SK-N-SH (cell line): ENCODE measurements at regions not wholly inside any gene's neighbourhood (a gene's known extent, or its start where the extent isn't known, plus 50 kb on each side); places are given as distances from the start of the nearest gene placed in this dataset.

ENCODE experiments used
- CTCF ChIA-PET: fragments of 300-600, 350-600 bp; formaldehyde crosslinking; extraction: SDS; loops from one replicate; lab custom pipeline; 2021; lab: Yijun Ruan, JAX
- POLR2A ChIA-PET: fragments of 350-600 bp; sonication (Branson Sonifier 250); formaldehyde crosslinking; extraction: SDS; loops from one replicate; lab custom pipeline; 2020; ENCODE audit warnings: antibody characterized with exemption, inconsistent platforms; lab: Yijun Ruan, JAX
- DNase-seq: peaks from one replicate; pipeline ENCODE4 v3.0.0; 2012
- H2AFZ ChIP-seq: fragments of 200-600 bp; sonication (generic); 2 replicates; pipeline ENCODE4 v1.8.1; 2016; ENCODE audit warnings: antibody characterized with exemption, mild to moderate bottlenecking, low read depth
- H3F3A ChIP-seq: fragments of 200-600 bp; sonication (generic); replicated peaks from 2 replicates; pipeline ENCODE3; 2016; ENCODE audit warnings: antibody characterized with exemption, mild to moderate bottlenecking; ENCODE audit not compliant: insufficient read depth
- H3K27ac ChIP-seq, 2 experiments: fragments of 200-500 bp in 1 of 2; fragments of 200-600 bp in 1 of 2; sonication (Bioruptor generic) in 1 of 2; sonication (generic), shearing (Covaris generic) in 1 of 2; 2 replicates each; pipeline versions ENCODE4 v1.5.1 to v1.6.1; 2014 to 2016; ENCODE audit warnings: low read depth in 2 of 2, inconsistent platforms in 1 of 2, low read length in 1 of 2, mild to moderate bottlenecking in 1 of 2, mixed read lengths in 1 of 2
- H3K27me3 ChIP-seq: fragments of 200-600 bp; sonication (generic), shearing (Covaris generic); 2 replicates; pipeline ENCODE4 v1.6.1; 2016; ENCODE audit warnings: mixed run types; ENCODE audit not compliant: insufficient read depth
- H3K36me3 ChIP-seq, 2 experiments: fragments of 200-500 bp in 1 of 2; fragments of 200-600 bp in 1 of 2; sonication (Bioruptor generic) in 1 of 2; sonication (generic) in 1 of 2; replicated peaks in 1 of 2; 2 replicates each; pipeline versions ENCODE3 to v1.5.1; 2014 to 2016; ENCODE audit warnings: low read length in 1 of 2, mild to moderate bottlenecking in 1 of 2; ENCODE audit not compliant: insufficient read depth in 2 of 2, control insufficient read depth in 1 of 2
- H3K4me1 ChIP-seq, 2 experiments: fragments of 200-500 bp in 1 of 2; fragments of 200-600 bp in 1 of 2; sonication (Bioruptor generic) in 1 of 2; sonication (generic), shearing (Covaris generic) in 1 of 2; 2 replicates each; pipeline versions ENCODE4 v1.5.1 to v1.6.1; 2014 to 2016; ENCODE audit warnings: low read depth in 1 of 2, low read length in 1 of 2, mixed run types in 1 of 2; ENCODE audit not compliant: insufficient read depth in 2 of 2, control insufficient read depth in 1 of 2
- H3K4me2 ChIP-seq: fragments of 200-600 bp; sonication (generic), shearing (Covaris generic); 2 replicates; pipeline ENCODE4 v1.6.1; 2017; ENCODE audit warnings: mixed run types
- H3K4me3 ChIP-seq, 2 experiments: fragments of 200-500 bp in 1 of 2; fragments of 200-600 bp in 1 of 2; sonication (Bioruptor generic) in 1 of 2; sonication (generic), shearing (Covaris generic) in 1 of 2; 2 replicates each; pipeline versions ENCODE4 v1.5.1 to v1.8.1; 2014 to 2016; ENCODE audit warnings: low read depth in 2 of 2, inconsistent platforms in 1 of 2, low read length in 1 of 2, mild to moderate bottlenecking in 1 of 2, mixed read lengths in 1 of 2, moderate library complexity in 1 of 2
- H3K79me2 ChIP-seq: fragments of 200-600 bp; sonication (generic); 2 replicates; pipeline ENCODE4 v1.8.1; 2017; ENCODE audit warnings: mild to moderate bottlenecking; ENCODE audit not compliant: insufficient read depth
- H3K9ac ChIP-seq: fragments of 200-600 bp; sonication (generic); 2 replicates; pipeline ENCODE4 v1.6.1; 2017; ENCODE audit warnings: mixed run types
- H3K9me2 ChIP-seq: fragments of 200-600 bp; sonication (generic); 2 replicates; pipeline ENCODE4 v1.6.1; 2017; ENCODE audit warnings: mixed run types
- H3K9me3 ChIP-seq: fragments of 200-600 bp; sonication (generic); 2 replicates; pipeline ENCODE4 v1.6.1; 2017; ENCODE audit warnings: mixed run types, mild to moderate bottlenecking, moderate library complexity
- H4K20me1 ChIP-seq: fragments of 200-600 bp; sonication (generic); 2 replicates; pipeline ENCODE4 v1.6.1; 2017; ENCODE audit warnings: mild to moderate bottlenecking, mixed run types; ENCODE audit not compliant: insufficient read depth
- CHD2 ChIP-seq: fragments of 150-350 bp; IDR thresholded peaks from 2 replicates; pipeline ENCODE4 v1.6.1; 2018; ENCODE audit warnings: low read length; ENCODE audit not compliant: partially characterized antibody
- GABPA ChIP-seq: IDR thresholded peaks from 2 replicates; pipeline ENCODE4 v1.4.0; 2012; ENCODE audit warnings: low read depth, mild to moderate bottlenecking
- MXI1 ChIP-seq: IDR thresholded peaks from 2 replicates; pipeline ENCODE4 v1.6.1; 2012; ENCODE audit warnings: mild to moderate bottlenecking, low read depth, low read length, improper control_type of control experiment
- POLR2AphosphoS5 ChIP-seq: IDR thresholded peaks from 2 replicates; pipeline ENCODE4 v1.6.1; 2012; ENCODE audit warnings: low read depth, low read length
- RAD21 ChIP-seq: IDR thresholded peaks from 2 replicates; pipeline ENCODE4 v1.6.1; 2012; ENCODE audit warnings: mild to moderate bottlenecking, low read length
- RFX5 ChIP-seq: IDR thresholded peaks from 2 replicates; pipeline ENCODE4 v1.6.1; 2012; ENCODE audit warnings: mild to moderate bottlenecking, improper control_type of control experiment, low read length
- RXRA ChIP-seq: IDR thresholded peaks from 2 replicates; pipeline ENCODE4 v1.4.0; 2012; ENCODE audit warnings: low read depth, mild to moderate bottlenecking, borderline replicate concordance
- TCF12 ChIP-seq: IDR thresholded peaks from 2 replicates; pipeline ENCODE4 v1.4.0; 2012
- TEAD4 ChIP-seq: IDR thresholded peaks from 2 replicates; pipeline ENCODE4 v1.4.0; 2012; ENCODE audit warnings: mild to moderate bottlenecking, borderline replicate concordance; ENCODE audit not compliant: insufficient read depth
- whole genome bisulfite sequencing: methylation state at CpG from one replicate; pipeline ENCODE4 v1.1.6; 2017; ENCODE audit warnings: low lambda C conversion rate; 5-methylcytosine and 5-hydroxymethylcytosine counted together
- TF ChIP-seq, protein P1 (sequence below): fragments of 150-350 bp; IDR thresholded peaks from 2 replicates; pipeline ENCODE4 v1.6.1; 2016; ENCODE audit warnings: mild to moderate bottlenecking, low read depth, low read length
- TF ChIP-seq, protein P2 (sequence below): IDR thresholded peaks from 2 replicates; pipeline ENCODE4 v1.4.0; 2012; ENCODE audit warnings: low read depth, borderline replicate concordance
- TF ChIP-seq, protein P3 (sequence below): IDR thresholded peaks from 2 replicates; pipeline ENCODE4 v1.4.0; 2012; ENCODE audit warnings: low read depth, borderline replicate concordance
- TF ChIP-seq, protein P4 (sequence below): IDR thresholded peaks from 2 replicates; pipeline ENCODE4; 2012
- TF ChIP-seq, protein P5 (sequence below): IDR thresholded peaks from 2 replicates; pipeline ENCODE4 v1.4.0; 2012; ENCODE audit warnings: low read depth
- TF ChIP-seq, protein P6 (sequence below): fragments of 150-350 bp; IDR thresholded peaks from 2 replicates; pipeline ENCODE4 v1.6.1; 2017; ENCODE audit warnings: antibody characterized with exemption, low read length, low read depth, borderline replicate concordance
- TF ChIP-seq, protein P7 (sequence below): fragments of 200-600 bp; sonication (generic); IDR thresholded peaks from 2 replicates; pipeline ENCODE4 v1.6.1; 2017; ENCODE audit warnings: antibody characterized with exemption, mild to moderate bottlenecking, moderate library complexity

DNA sequence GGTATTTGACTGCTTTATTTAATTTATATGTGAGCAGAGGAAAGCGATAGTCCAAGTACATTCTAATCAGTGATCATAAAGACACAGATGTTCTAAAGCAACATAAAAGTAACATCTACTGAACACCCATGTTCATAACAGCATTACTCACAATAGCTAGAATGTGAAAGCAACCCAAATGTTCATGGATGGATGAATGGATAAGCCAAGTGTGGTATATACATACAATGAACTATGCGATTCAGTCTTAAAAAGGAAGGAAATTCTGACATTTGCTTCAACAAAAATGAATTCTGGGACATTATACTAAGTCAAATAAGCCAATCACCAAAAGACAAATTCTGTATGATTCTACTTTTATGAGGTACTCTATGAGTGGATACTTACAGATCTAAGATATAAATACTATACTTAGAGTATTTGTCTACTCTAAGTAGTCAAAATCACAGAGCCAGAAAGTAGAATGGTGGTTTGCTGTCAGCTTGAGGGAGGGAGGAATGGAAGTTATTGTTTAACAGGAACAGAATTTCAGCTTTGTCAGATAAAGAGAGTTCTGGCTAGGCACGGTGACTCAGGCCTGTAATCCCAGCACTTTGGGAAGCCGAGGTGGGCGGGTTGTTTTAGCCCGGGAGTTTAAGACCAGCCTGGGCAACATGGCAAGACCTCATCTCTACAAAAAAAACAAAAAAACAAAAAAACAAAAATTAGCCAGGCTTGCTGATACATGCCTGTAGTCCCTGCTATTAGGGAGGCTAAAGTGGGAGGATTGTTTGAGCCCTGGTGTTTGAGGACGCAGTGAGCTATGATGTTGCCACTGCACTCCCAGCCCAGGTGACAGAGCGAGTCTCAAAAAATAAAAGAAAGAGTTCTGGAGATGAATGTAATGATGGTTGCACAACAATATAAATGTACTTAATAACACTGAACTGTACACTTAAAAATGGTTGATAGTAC is 79.7 kb upstream of the ARHGAP29 start:
- no peak for DNase-seq
- 79% methylated on average over 8 of the region's 8 CpGs for WGBS
- H3K4me2 ChIP-seq: no peak overlapping the region

DNA sequence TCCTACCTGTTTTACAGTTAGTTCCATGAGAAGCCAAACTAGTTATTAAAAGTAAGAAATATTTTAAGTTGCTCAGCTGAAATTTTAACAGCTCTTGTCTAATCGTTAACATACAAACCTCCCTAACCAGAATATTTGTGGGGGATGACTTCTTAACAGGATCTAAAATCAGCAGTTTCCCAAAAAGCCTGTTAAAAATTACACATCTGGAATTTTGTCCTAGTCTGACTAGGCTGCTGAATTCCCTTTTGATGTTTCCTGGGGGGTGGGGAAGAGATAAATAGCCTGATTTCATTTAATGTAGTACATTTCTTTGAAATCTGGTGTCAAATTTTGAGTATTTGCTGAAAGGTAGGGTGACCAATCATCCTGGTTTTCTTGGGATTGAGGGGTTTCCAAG is 78.8 kb upstream of the ARHGAP29 start:
- Histone ChIP-seq H4K20me1 (no peaks in the 10 kb centered on the region), H3K4me3 (no peak overlapping the region), H3K4me2 (no peak overlapping the region), H3K9me2 (no peaks in the 10 kb centered on the region), H3F3A (no peaks in the 10 kb centered on the region), H3K27ac (no peak overlapping the region), H3K79me2 (no peaks in the 10 kb centered on the region), H3K9me3 (no peaks in the 10 kb centered on the region), H3K36me3 (no peaks in the 10 kb centered on the region), H3K4me1 (peaks cover 0 to 6% of the 10 kb centered on the region in 2 experiments; a peak in 3 of 4 replicates), H3K27me3 (no peaks in the 10 kb centered on the region), H3K9ac (no peak overlapping the region), H2AFZ (no peak overlapping the region)
- ChIA-PET CTCF (interaction anchor here (4.0 kb wide), 1 partner anchor 20 kb away, joined by 27 read pairs; no protein-coding TSS in a partner anchor), POLR2A (no interaction called here)
- 89% methylated on average over 1 of the region's 1 CpG for WGBS
- DNase-seq: no peak
- TF ChIP-seq, protein P1, sequence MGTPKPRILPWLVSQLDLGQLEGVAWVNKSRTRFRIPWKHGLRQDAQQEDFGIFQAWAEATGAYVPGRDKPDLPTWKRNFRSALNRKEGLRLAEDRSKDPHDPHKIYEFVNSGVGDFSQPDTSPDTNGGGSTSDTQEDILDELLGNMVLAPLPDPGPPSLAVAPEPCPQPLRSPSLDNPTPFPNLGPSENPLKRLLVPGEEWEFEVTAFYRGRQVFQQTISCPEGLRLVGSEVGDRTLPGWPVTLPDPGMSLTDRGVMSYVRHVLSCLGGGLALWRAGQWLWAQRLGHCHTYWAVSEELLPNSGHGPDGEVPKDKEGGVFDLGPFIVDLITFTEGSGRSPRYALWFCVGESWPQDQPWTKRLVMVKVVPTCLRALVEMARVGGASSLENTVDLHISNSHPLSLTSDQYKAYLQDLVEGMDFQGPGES: no peak
- TF ChIP-seq POLR2AphosphoS5: no peak
- TF ChIP-seq, protein P2, sequence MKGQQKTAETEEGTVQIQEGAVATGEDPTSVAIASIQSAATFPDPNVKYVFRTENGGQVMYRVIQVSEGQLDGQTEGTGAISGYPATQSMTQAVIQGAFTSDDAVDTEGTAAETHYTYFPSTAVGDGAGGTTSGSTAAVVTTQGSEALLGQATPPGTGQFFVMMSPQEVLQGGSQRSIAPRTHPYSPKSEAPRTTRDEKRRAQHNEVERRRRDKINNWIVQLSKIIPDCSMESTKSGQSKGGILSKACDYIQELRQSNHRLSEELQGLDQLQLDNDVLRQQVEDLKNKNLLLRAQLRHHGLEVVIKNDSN: no peak
- no peak for TF ChIP-seq TEAD4
- TF ChIP-seq RAD21: no peak
- TF ChIP-seq, protein P3, sequence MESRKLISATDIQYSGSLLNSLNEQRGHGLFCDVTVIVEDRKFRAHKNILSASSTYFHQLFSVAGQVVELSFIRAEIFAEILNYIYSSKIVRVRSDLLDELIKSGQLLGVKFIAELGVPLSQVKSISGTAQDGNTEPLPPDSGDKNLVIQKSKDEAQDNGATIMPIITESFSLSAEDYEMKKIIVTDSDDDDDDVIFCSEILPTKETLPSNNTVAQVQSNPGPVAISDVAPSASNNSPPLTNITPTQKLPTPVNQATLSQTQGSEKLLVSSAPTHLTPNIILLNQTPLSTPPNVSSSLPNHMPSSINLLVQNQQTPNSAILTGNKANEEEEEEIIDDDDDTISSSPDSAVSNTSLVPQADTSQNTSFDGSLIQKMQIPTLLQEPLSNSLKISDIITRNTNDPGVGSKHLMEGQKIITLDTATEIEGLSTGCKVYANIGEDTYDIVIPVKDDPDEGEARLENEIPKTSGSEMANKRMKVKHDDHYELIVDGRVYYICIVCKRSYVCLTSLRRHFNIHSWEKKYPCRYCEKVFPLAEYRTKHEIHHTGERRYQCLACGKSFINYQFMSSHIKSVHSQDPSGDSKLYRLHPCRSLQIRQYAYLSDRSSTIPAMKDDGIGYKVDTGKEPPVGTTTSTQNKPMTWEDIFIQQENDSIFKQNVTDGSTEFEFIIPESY: no peak
- TF ChIP-seq, protein P4, sequence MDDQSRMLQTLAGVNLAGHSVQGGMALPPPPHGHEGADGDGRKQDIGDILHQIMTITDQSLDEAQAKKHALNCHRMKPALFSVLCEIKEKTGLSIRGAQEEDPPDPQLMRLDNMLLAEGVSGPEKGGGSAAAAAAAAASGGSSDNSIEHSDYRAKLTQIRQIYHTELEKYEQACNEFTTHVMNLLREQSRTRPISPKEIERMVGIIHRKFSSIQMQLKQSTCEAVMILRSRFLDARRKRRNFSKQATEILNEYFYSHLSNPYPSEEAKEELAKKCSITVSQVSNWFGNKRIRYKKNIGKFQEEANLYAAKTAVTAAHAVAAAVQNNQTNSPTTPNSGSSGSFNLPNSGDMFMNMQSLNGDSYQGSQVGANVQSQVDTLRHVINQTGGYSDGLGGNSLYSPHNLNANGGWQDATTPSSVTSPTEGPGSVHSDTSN: no peak
- TF ChIP-seq MXI1: no peak
- TF ChIP-seq, protein P5, sequence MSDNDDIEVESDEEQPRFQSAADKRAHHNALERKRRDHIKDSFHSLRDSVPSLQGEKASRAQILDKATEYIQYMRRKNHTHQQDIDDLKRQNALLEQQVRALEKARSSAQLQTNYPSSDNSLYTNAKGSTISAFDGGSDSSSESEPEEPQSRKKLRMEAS: no peak
- no peak for TF ChIP-seq GABPA
- TF ChIP-seq, protein P6, sequence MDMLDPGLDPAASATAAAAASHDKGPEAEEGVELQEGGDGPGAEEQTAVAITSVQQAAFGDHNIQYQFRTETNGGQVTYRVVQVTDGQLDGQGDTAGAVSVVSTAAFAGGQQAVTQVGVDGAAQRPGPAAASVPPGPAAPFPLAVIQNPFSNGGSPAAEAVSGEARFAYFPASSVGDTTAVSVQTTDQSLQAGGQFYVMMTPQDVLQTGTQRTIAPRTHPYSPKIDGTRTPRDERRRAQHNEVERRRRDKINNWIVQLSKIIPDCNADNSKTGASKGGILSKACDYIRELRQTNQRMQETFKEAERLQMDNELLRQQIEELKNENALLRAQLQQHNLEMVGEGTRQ: no peak
- TF ChIP-seq, protein P7, sequence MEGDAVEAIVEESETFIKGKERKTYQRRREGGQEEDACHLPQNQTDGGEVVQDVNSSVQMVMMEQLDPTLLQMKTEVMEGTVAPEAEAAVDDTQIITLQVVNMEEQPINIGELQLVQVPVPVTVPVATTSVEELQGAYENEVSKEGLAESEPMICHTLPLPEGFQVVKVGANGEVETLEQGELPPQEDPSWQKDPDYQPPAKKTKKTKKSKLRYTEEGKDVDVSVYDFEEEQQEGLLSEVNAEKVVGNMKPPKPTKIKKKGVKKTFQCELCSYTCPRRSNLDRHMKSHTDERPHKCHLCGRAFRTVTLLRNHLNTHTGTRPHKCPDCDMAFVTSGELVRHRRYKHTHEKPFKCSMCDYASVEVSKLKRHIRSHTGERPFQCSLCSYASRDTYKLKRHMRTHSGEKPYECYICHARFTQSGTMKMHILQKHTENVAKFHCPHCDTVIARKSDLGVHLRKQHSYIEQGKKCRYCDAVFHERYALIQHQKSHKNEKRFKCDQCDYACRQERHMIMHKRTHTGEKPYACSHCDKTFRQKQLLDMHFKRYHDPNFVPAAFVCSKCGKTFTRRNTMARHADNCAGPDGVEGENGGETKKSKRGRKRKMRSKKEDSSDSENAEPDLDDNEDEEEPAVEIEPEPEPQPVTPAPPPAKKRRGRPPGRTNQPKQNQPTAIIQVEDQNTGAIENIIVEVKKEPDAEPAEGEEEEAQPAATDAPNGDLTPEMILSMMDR: no peak
- TF ChIP-seq CHD2: no peak

More for the DNA sequence above, 79.7 kb upstream of the ARHGAP29 start:
- no peak overlapping the region for H3K27ac ChIP-seq
- no peaks in the 10 kb centered on the region for H3K36me3 ChIP-seq
- peaks cover 7 to 13% of the 10 kb centered on the region in 2 experiments; a peak in 3 of 4 replicates for H3K4me1 ChIP-seq
- no peak overlapping the region for H3K4me3 ChIP-seq
- TF ChIP-seq TCF12: no peak
- no peak for TF ChIP-seq RFX5
- TF ChIP-seq GABPA: no peak
- no peak for TF ChIP-seq RXRA
- no peak for TF ChIP-seq TEAD4
- no peaks in the 10 kb centered on the region for H3K9me2 ChIP-seq
- H3K9ac ChIP-seq: no peak overlapping the region
- POLR2A ChIA-PET: no interaction called here
- H3K79me2 ChIP-seq: no peaks in the 10 kb centered on the region
- no peaks in the 10 kb centered on the region for H3F3A ChIP-seq
- H3K9me3 ChIP-seq: no peaks in the 10 kb centered on the region
- no peaks in the 10 kb centered on the region for H4K20me1 ChIP-seq
- no peak overlapping the region for H2AFZ ChIP-seq
- CTCF ChIA-PET: interaction anchor here (0.7 to 4.0 kb wide), 5 partner anchors 13 to 565 kb away, joined by 3 to 27 read pairs (median 4); no protein-coding TSS in a partner anchor
- H3K27me3 ChIP-seq: no peaks in the 10 kb centered on the region
